GM12865 (cell line): ENCODE measurements at regions not wholly inside any gene's neighbourhood (a gene's known extent, or its start where the extent isn't known, plus 50 kb on each side); places are given as distances from the start of the nearest gene placed in this dataset.
"Not testable (repeated sequence)": the region's sequence is repeated elsewhere in the genome, so short reads cannot be mapped to it uniquely, and the experiment has no call there.

Experiments
- DNase-seq: peaks from one replicate; pipeline ENCODE4 v3.0.0; 2010; ENCODE audit warnings: low read depth
- H3K4me3 ChIP-seq: 2 replicates; pipeline ENCODE4 v1.5.1; 2011; ENCODE audit warnings: mild to moderate bottlenecking, low read depth, low read length, control low read depth
- CTCF ChIP-seq: IDR thresholded peaks from 2 replicates; pipeline ENCODE4 v1.5.1; 2011; ENCODE audit warnings: low read length, control low read depth, low read depth, inconsistent platforms; ENCODE audit not compliant: insufficient read depth; ENCODE audit errors: missing control alignments

GRCh38 chr15:26126070-26126469, 262.9 kb upstream of the ATP10A start:
- no peak overlapping the region for H3K4me3 ChIP-seq
- TF ChIP-seq CTCF = no peak
- DNase-seq = no peak

GRCh38 chr15:26125664-26126063, 262.5 kb upstream of the ATP10A start:
- no peak for DNase-seq
- TF ChIP-seq CTCF = no peak

GRCh38 chr15:26119322-26119721, 256.2 kb upstream of the ATP10A start:
- TF ChIP-seq CTCF = no peak
- no peak for DNase-seq
- no peak overlapping the region for H3K4me3 ChIP-seq

More at GRCh38 chr15:26125664-26126063, 262.5 kb upstream of the ATP10A start:
- no peak overlapping the region for H3K4me3 ChIP-seq

- no peak for TF ChIP-seq CTCF
- no peak for DNase-seq
- no peak overlapping the region for H3K4me3 ChIP-seq
These were observed 252.3 kb upstream of the ATP10A start for GRCh38 chr15:26115229-26115943.

- DNase-seq, H3K4me3 ChIP-seq: not testable (repeated sequence)
These were observed 251.0 kb upstream of the ATP10A start for GRCh38 chr15:26114128-26114527.

- no peak for TF ChIP-seq CTCF
- no peak for DNase-seq
- no peak overlapping the region for H3K4me3 ChIP-seq
These were observed 250.2 kb upstream of the ATP10A start for GRCh38 chr15:26113296-26113695.

GRCh38 chr15:26109203-26109602, 246.1 kb upstream of the ATP10A start:
- H3K4me3 ChIP-seq = no peak overlapping the region
- no peak for DNase-seq
- no peak for TF ChIP-seq CTCF

- no peak overlapping the region for H3K4me3 ChIP-seq
- DNase-seq = no peak
- no peak for TF ChIP-seq CTCF
These were observed 243.4 kb upstream of the ATP10A start for GRCh38 chr15:26106556-26106955.
